RWPE1 (cell line): ENCODE measurements at regions not wholly inside any gene's neighbourhood (a gene's known extent, or its start where the extent isn't known, plus 50 kb on each side); places are given as distances from the start of the nearest gene placed in this dataset.

Experiments used
- CTCF ChIA-PET: fragments of 350-600 bp; sonication (Branson Sonifier 250); formaldehyde crosslinking; extraction: SDS; loops from one replicate; lab custom pipeline; 2021; lab: Yijun Ruan, JAX
- POLR2A ChIA-PET: fragments of 400-600 bp; formaldehyde crosslinking; extraction: SDS; loops from one replicate; lab custom pipeline; 2020; ENCODE audit warnings: antibody characterized with exemption; ENCODE audit not compliant: low non-redundant PET; lab: Yijun Ruan, JAX
- DNase-seq: peaks from one replicate; pipeline ENCODE4 v3.0.0; 2012; ENCODE audit warnings: low spot score
- H3K27ac ChIP-seq: fragments of 450-650 bp; 2 replicates; pipeline ENCODE4 v1.5.1; 2017
- CTCF ChIP-seq: fragments of 450-650 bp; conservative IDR thresholded peaks from 2 replicates; pipeline ENCODE4 v1.5.1; 2017; ENCODE audit warnings: low read depth, mild to moderate bottlenecking

GRCh38 chr4:77314697-77315096, 157.7 kb downstream of the CCNG2 start:
- ChIA-PET CTCF (no interaction called here), POLR2A (no interaction called here)
- no peak for DNase-seq
- no peak overlapping the region for H3K27ac ChIP-seq
- no peak for TF ChIP-seq CTCF

- no peak for TF ChIP-seq CTCF
- ChIA-PET CTCF (no interaction called here), POLR2A (no interaction called here)
- no peak for DNase-seq
- H3K27ac ChIP-seq = no peak overlapping the region
Measured at GRCh38 chr4:77327151-77327550, 170.1 kb downstream of the CCNG2 start.

GRCh38 chr4:77332696-77333270, 175.8 kb downstream of the CCNG2 start:
- DNase-seq = no peak
- TF ChIP-seq CTCF = no peak
- no peak overlapping the region for H3K27ac ChIP-seq
- POLR2A ChIA-PET = no interaction called here
- CTCF ChIA-PET = no interaction called here

GRCh38 chr4:77336411-77337142, 179.6 kb downstream of the CCNG2 start:
- peak; percentile 23 for DNase-seq
- CTCF ChIA-PET = interaction anchor here (0.6 to 0.9 kb wide), 2 partner anchors 21 to 89 kb away, joined by 3 read pairs; no protein-coding TSS in a partner anchor
- no peak overlapping the region for H3K27ac ChIP-seq
- POLR2A ChIA-PET = no interaction called here
- TF ChIP-seq CTCF = no peak

- no peak for TF ChIP-seq CTCF
- DNase-seq = no peak
- CTCF ChIA-PET = interaction anchor here (0.6 kb wide), 1 partner anchor 259 kb away, joined by 3 read pairs; no protein-coding TSS in a partner anchor
- H3K27ac ChIP-seq = no peak overlapping the region
- POLR2A ChIA-PET = no interaction called here
Measured at GRCh38 chr4:77342170-77342810, 185.3 kb downstream of the CCNG2 start.

GRCh38 chr4:77344001-77344400, 187.0 kb downstream of the CCNG2 start:
- peak overlapping the region; percentile 67 for H3K27ac ChIP-seq
- CTCF ChIA-PET = no interaction called here
- POLR2A ChIA-PET = no interaction called here
- no peak for TF ChIP-seq CTCF
- peak; percentile 30 for DNase-seq
